Calu3 (cell line): ENCODE measurements at regions not wholly inside any gene's neighbourhood (a gene's known extent, or its start where the extent isn't known, plus 50 kb on each side); places are given as distances from the start of the nearest gene placed in this dataset.

Experiments used
- BruUV-seq: library from RNA; stranded (reverse); fragments of 400-500 nt; replicated peaks from 2 replicates; lab custom pipeline; 2021; lab: Mats Ljungman, UMichigan
- CTCF ChIA-PET: fragments of 300-600 bp; sonication (Branson Sonifier 250); formaldehyde crosslinking; loops from one replicate; lab custom pipeline; 2022; ENCODE audit warnings: antibody characterized with exemption; lab: Charles Lee
- DNase-seq: peaks from one replicate; pipeline ENCODE4 v3.0.0; 2022
- H3K27ac Mint-ChIP-seq: one replicate; pipeline ENCODE4 v1.8.0; 2022; ENCODE audit warnings: mixed read lengths; ENCODE audit not compliant: unreplicated experiment
- H3K27me3 Mint-ChIP-seq: one replicate; pipeline ENCODE4 v1.8.0; 2022; ENCODE audit warnings: mixed read lengths; ENCODE audit not compliant: unreplicated experiment
- H3K36me3 Mint-ChIP-seq: one replicate; pipeline ENCODE4 v1.8.0; 2022; ENCODE audit warnings: mild to moderate bottlenecking, moderate library complexity, mixed read lengths; ENCODE audit not compliant: insufficient read depth, unreplicated experiment
- H3K4me1 Mint-ChIP-seq: one replicate; pipeline ENCODE4 v1.8.0; 2022; ENCODE audit warnings: mild to moderate bottlenecking, low read depth, mixed read lengths; ENCODE audit not compliant: unreplicated experiment
- H3K4me3 Mint-ChIP-seq: one replicate; pipeline ENCODE4 v1.8.0; 2022; ENCODE audit warnings: mild to moderate bottlenecking, low read depth, moderate library complexity, mixed read lengths; ENCODE audit not compliant: unreplicated experiment
- H3K9me3 Mint-ChIP-seq: one replicate; pipeline ENCODE4 v1.8.0; 2022; ENCODE audit warnings: low read depth, mixed read lengths; ENCODE audit not compliant: unreplicated experiment
- intact Hi-C: fragments of 100-400 bp; cut with micrococcal nuclease; formaldehyde crosslinking; loops from one replicate; pipeline ENCODE4 v1.10.0; 2022; ENCODE audit not compliant: unreplicated experiment
- TF ChIP-seq, protein P1 (sequence below): fragments of 200-600 bp; IDR thresholded peaks from one replicate; pipeline ENCODE4 v1.8.0; 2022; ENCODE audit warnings: antibody characterized with exemption; ENCODE audit not compliant: unreplicated experiment

DNA sequence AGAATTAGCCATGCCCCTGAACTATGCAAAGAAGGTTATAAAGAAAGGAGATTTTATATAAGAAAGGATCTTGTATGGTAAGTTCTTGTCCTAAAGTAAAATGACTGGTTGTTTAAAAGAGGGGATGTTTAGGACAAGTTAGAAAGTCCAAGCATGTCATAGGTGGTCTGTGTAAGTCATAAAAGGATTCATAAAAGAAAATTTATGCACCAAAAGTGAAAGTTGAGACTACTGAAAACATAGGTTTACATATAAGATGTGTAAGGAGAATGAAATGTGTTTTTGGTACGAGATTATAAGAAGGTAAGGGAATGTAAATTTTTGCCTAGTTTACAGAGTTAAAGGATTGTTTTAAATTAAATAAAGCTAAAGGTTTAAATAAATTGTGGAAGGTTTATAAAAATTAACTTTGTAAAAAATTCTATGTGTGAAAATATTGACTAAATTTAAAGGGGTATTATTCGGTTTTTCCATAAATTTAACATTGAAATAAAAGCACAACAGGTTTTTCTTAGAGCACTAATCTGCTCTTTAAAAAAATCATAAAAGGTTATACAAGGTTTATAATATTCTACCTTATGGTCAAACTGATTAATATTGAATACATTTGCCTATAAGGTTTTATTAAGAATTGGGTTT is 93.6 kb upstream of the UST start:
- no peak for DNase-seq
- TF ChIP-seq, protein P1, sequence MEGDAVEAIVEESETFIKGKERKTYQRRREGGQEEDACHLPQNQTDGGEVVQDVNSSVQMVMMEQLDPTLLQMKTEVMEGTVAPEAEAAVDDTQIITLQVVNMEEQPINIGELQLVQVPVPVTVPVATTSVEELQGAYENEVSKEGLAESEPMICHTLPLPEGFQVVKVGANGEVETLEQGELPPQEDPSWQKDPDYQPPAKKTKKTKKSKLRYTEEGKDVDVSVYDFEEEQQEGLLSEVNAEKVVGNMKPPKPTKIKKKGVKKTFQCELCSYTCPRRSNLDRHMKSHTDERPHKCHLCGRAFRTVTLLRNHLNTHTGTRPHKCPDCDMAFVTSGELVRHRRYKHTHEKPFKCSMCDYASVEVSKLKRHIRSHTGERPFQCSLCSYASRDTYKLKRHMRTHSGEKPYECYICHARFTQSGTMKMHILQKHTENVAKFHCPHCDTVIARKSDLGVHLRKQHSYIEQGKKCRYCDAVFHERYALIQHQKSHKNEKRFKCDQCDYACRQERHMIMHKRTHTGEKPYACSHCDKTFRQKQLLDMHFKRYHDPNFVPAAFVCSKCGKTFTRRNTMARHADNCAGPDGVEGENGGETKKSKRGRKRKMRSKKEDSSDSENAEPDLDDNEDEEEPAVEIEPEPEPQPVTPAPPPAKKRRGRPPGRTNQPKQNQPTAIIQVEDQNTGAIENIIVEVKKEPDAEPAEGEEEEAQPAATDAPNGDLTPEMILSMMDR: no peak
- CTCF ChIA-PET: no interaction called here
- H3K4me3 Mint-ChIP-seq: no peak overlapping the region
- H3K27me3 Mint-ChIP-seq: no peaks in the 10 kb centered on the region
- no peaks in the 10 kb centered on the region for H3K4me1 Mint-ChIP-seq
- intact Hi-C loops: no loop called here
- H3K9me3 Mint-ChIP-seq: peaks cover 2% of the 10 kb centered on the region
- H3K27ac Mint-ChIP-seq: no peak overlapping the region
- BruUV-seq: no TSS peak
- no peaks in the 10 kb centered on the region for H3K36me3 Mint-ChIP-seq

DNA sequence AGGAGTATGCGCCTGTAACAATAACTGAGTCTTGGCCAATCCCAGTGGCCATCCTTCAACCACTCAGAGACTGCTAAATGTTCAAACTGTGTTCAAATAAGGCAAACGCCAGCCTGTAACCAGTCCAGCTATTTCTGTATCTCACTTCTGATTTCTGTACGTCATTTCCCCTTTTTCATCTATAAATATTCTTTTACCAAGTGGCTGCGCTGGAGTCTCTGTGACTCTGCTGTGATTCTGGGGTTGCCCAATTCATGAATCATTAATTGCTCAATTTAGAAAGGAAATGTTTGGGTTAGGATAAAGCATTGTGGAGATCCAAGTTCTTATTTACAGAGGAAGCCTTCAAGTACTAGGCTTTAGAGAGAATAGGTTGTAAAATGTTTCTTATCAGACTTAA is 89.8 kb upstream of the UST start:
- no peaks in the 10 kb centered on the region for H3K4me1 Mint-ChIP-seq
- TF ChIP-seq, protein P1: no peak
- H3K27me3 Mint-ChIP-seq: no peaks in the 10 kb centered on the region
- no peak for DNase-seq
- CTCF ChIA-PET: no interaction called here
- H3K36me3 Mint-ChIP-seq: no peaks in the 10 kb centered on the region
- H3K27ac Mint-ChIP-seq: no peak overlapping the region
- no peak overlapping the region for H3K4me3 Mint-ChIP-seq
- intact Hi-C loops: no loop called here
- BruUV-seq: no TSS peak
- H3K9me3 Mint-ChIP-seq: peaks cover 4% of the 10 kb centered on the region

DNA sequence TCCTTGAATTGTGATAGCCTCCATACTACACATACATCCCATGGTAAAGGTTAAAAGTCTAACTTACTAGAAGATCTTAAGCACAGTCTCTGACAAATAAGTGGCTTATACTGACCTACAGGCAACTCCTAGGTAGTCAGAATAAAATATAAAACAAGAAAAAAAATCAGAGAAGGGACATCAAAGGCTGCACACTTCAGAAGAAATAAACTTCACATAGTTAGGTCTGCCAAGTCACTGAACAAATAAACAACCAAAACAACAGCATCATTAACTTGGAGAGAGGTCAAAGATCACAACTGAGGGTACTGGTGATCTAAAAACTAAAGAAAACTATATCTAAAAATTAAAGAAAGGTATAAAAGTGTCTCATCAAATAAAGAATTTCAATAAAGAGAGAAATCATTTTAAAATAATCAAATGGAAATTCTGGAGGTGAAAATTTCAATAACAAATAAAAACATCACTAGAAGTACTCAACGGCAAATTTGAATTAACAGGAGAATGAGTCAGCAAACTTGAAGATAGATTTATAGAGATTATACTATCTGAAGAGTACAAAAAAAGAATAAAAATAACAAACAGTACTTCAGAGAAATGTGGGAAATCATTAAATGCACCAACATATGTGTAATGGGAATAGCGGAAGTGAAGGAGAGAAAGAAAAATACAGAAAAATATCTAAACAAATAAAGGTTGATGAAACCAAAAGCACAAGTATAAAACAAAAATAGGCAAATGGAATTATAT is 88.0 kb upstream of the UST start:
- no peak overlapping the region for H3K4me3 Mint-ChIP-seq
- H3K4me1 Mint-ChIP-seq: no peaks in the 10 kb centered on the region
- BruUV-seq: no TSS peak
- no peaks in the 10 kb centered on the region for H3K36me3 Mint-ChIP-seq
- peaks cover 10% of the 10 kb centered on the region for H3K9me3 Mint-ChIP-seq
- H3K27ac Mint-ChIP-seq: no peak overlapping the region
- H3K27me3 Mint-ChIP-seq: no peaks in the 10 kb centered on the region
- TF ChIP-seq, protein P1: no peak
- intact Hi-C loops: no loop called here
- DNase-seq: no peak
- CTCF ChIA-PET: no interaction called here

DNA sequence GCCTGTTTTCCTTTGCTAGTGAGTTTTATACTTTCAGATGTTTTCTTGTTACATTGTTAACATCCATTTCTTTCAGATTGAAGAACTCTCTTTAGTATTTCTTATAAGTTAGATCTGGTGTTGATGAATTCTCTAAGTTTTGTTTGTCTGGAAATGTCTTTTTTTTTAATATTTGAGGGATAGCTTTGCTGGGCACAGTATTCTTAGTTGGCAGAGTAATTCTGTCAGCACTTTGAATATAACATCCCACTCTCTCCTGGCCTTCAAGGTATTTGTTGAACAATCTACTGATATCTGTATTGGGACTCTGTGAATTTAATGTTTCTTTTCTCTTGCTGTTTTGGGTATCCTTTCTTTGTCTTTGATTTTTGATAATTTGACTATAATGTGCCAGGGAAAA is 79.4 kb upstream of the UST start:
- CTCF ChIA-PET: no interaction called here
- Mint-ChIP-seq H3K9me3 (peaks cover 15% of the 10 kb centered on the region), H3K4me3 (no peak overlapping the region), H3K27ac (no peak overlapping the region), H3K36me3 (no peaks in the 10 kb centered on the region), H3K27me3 (no peaks in the 10 kb centered on the region), H3K4me1 (no peaks in the 10 kb centered on the region)
- BruUV-seq: no TSS peak
- TF ChIP-seq, protein P1: no peak
- intact Hi-C loops: no loop called here
- no peak for DNase-seq
